ENCODE measurements at regions not wholly inside any gene's neighbourhood (a gene's known extent, or its start where the extent isn't known, plus 50 kb on each side); places are given as distances from the start of the nearest gene placed in this dataset.

DNA sequence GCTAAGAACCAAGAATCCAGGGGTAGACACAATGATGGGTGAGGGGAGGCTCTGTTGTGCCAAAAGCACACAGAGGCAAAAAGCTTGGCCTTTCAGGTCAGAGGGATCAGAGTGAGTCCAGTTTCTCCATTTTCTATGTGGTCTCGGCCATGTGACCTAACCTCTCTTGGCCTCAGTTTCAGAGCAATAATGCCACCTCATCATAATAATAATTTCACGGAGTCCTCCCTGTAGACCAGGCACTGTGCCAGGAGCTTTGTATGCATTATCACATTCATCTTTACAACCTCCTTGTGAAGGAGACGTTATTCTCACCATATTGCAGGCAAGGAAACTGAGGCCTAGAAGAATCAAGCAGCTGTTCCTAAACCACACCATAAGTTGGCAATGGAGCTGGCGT, 120.2 kb downstream of the WT1 start:
- Histone ChIP-seq H3K4me3 (ENCODE audit: low read length in 2 of 2) (no peak overlapping the region), H3K9me3 (ENCODE audit: control insufficient read depth in 1 of 2, low read length in 2 of 2) (no peaks in the 10 kb centered on the region), H3K27ac (ENCODE audit: low read depth, low read length) (no peak overlapping the region), H3K27me3 (ENCODE audit: insufficient read depth, low read length) (no peaks in the 10 kb centered on the region), H3K4me1 (ENCODE audit: insufficient read depth, low read length) (no peaks in the 10 kb centered on the region), H3K36me3 (ENCODE audit: insufficient read depth, low read length) (no peaks in the 10 kb centered on the region)
- Mint-ChIP-seq H3K4me1 (peaks cover 0 to 9% (median 6%) of the 10 kb centered on the region in 4 donors), H3K27me3 (peaks cover 3 to 5% of the 10 kb centered on the region in 2 donors), H3K9me3 (no peaks in the 10 kb centered on the region), H3K36me3 (no peaks in the 10 kb centered on the region), H3K27ac (no peak overlapping the region), H3K4me3 (no peak overlapping the region)
- ChIA-PET CTCF (ENCODE audit: partially characterized antibody) (interaction anchor here (0.7 to 2.0 kb wide), 10 partner anchors 8 to 477 kb away, joined by 3 to 16 read pairs (median 4); no protein-coding TSS in a partner anchor), POLR2A (ENCODE audit: partially characterized antibody) (no interaction called here)
- no peak for DNase-seq
- intact Hi-C loops (cut with micrococcal nuclease), result no loop called here

DNA sequence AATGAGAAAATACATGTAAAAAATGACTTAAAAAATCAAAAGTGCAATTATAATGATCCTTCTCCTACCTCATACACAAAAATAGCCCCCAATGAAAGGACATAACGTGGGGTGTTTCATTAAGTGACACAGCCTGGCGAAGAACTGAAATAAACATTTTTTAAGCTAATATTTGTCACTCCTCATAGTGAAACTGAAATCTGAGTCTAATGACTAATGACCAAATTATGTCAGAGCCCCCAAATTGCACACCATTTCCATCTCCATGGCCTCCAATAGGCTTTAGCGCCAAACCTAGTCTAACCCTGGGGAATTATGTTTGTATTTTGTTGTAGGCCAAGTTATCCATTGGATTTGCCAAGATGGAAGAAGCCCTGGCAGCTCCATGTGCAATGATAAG, 119.1 kb downstream of the WT1 start:
- Mint-ChIP-seq H3K36me3 (no peaks in the 10 kb centered on the region), H3K4me1 (peaks cover 0 to 9% (median 6%) of the 10 kb centered on the region in 4 donors), H3K9me3 (no peaks in the 10 kb centered on the region), H3K4me3 (no peak overlapping the region), H3K27me3 (peaks cover 5% of the 10 kb centered on the region in 2 donors), H3K27ac (no peak overlapping the region)
- Histone ChIP-seq H3K27ac (ENCODE audit: low read depth, low read length) (no peak overlapping the region), H3K9me3 (ENCODE audit: control insufficient read depth in 1 of 2, low read length in 2 of 2) (no peaks in the 10 kb centered on the region), H3K4me3 (ENCODE audit: low read length in 2 of 2) (no peak overlapping the region), H3K36me3 (ENCODE audit: insufficient read depth, low read length) (no peaks in the 10 kb centered on the region), H3K27me3 (ENCODE audit: insufficient read depth, low read length) (no peaks in the 10 kb centered on the region), H3K4me1 (ENCODE audit: insufficient read depth, low read length) (no peaks in the 10 kb centered on the region)
- CTCF ChIA-PET (ENCODE audit: partially characterized antibody), result interaction anchor here (1.1 to 2.0 kb wide), 3 partner anchors 8 to 19 kb away, joined by 5 to 9 read pairs (median 7); no protein-coding TSS in a partner anchor
- no peak for DNase-seq
- intact Hi-C loops (cut with micrococcal nuclease), result no loop called here
- POLR2A ChIA-PET (ENCODE audit: partially characterized antibody), result no interaction called here

- Histone ChIP-seq H3K4me3 (ENCODE audit: low read length in 2 of 2) (no peak overlapping the region), H3K9me3 (ENCODE audit: control insufficient read depth in 1 of 2, low read length in 2 of 2) (no peaks in the 10 kb centered on the region), H3K4me1 (ENCODE audit: insufficient read depth, low read length) (no peaks in the 10 kb centered on the region), H3K27me3 (ENCODE audit: insufficient read depth, low read length) (no peaks in the 10 kb centered on the region), H3K36me3 (ENCODE audit: insufficient read depth, low read length) (no peaks in the 10 kb centered on the region), H3K27ac (ENCODE audit: low read depth, low read length) (no peak overlapping the region)
- peaks cover 0 to 9% (median 6%) of the 10 kb centered on the region in 4 donors for H3K4me1 Mint-ChIP-seq
- POLR2A ChIA-PET (ENCODE audit: partially characterized antibody), result no interaction called here
- H3K27ac Mint-ChIP-seq, result no peak overlapping the region
- intact Hi-C loops (cut with micrococcal nuclease), result no loop called here
- peaks cover 5% of the 10 kb centered on the region in 2 donors for H3K27me3 Mint-ChIP-seq
- CTCF ChIA-PET (ENCODE audit: partially characterized antibody), result interaction anchor here (1.1 to 8.4 kb wide), 3 partner anchors 7 to 476 kb away, joined by 5 to 94 read pairs (median 7); partner anchors contain the start of gene CCDC73
- H3K9me3 Mint-ChIP-seq, result no peaks in the 10 kb centered on the region
- no peak overlapping the region for H3K4me3 Mint-ChIP-seq
- no peak for DNase-seq
- H3K36me3 Mint-ChIP-seq, result no peaks in the 10 kb centered on the region
Observed at GRCh38 chr11:32316858-32317642, 118.3 kb downstream of the WT1 start.

GRCh38 chr11:32317643-32318042, 117.7 kb downstream of the WT1 start:
- intact Hi-C loops (cut with micrococcal nuclease), result no loop called here
- ChIA-PET POLR2A (ENCODE audit: partially characterized antibody) (no interaction called here), CTCF (ENCODE audit: partially characterized antibody) (interaction anchor here (1.8 to 8.4 kb wide), 2 partner anchors 13 to 476 kb away, joined by 6 to 94 read pairs; partner anchors contain the start of gene CCDC73)
- Mint-ChIP-seq H3K27ac (no peak overlapping the region), H3K9me3 (no peaks in the 10 kb centered on the region), H3K4me3 (no peak overlapping the region), H3K27me3 (peaks cover 5 to 9% of the 10 kb centered on the region in 2 donors), H3K36me3 (no peaks in the 10 kb centered on the region), H3K4me1 (peaks cover 0 to 9% (median 6%) of the 10 kb centered on the region in 4 donors)
- no peak for DNase-seq
- no peaks in the 10 kb centered on the region for H3K27me3 ChIP-seq (ENCODE audit: insufficient read depth, low read length)
- H3K27ac ChIP-seq (ENCODE audit: low read depth, low read length), result no peak overlapping the region
- H3K9me3 ChIP-seq (ENCODE audit: control insufficient read depth in 1 of 2, low read length in 2 of 2), result no peaks in the 10 kb centered on the region
- H3K36me3 ChIP-seq (ENCODE audit: insufficient read depth, low read length), result no peaks in the 10 kb centered on the region
- no peaks in the 10 kb centered on the region for H3K4me1 ChIP-seq (ENCODE audit: insufficient read depth, low read length)
- no peak overlapping the region for H3K4me3 ChIP-seq (ENCODE audit: low read length in 2 of 2)

DNA sequence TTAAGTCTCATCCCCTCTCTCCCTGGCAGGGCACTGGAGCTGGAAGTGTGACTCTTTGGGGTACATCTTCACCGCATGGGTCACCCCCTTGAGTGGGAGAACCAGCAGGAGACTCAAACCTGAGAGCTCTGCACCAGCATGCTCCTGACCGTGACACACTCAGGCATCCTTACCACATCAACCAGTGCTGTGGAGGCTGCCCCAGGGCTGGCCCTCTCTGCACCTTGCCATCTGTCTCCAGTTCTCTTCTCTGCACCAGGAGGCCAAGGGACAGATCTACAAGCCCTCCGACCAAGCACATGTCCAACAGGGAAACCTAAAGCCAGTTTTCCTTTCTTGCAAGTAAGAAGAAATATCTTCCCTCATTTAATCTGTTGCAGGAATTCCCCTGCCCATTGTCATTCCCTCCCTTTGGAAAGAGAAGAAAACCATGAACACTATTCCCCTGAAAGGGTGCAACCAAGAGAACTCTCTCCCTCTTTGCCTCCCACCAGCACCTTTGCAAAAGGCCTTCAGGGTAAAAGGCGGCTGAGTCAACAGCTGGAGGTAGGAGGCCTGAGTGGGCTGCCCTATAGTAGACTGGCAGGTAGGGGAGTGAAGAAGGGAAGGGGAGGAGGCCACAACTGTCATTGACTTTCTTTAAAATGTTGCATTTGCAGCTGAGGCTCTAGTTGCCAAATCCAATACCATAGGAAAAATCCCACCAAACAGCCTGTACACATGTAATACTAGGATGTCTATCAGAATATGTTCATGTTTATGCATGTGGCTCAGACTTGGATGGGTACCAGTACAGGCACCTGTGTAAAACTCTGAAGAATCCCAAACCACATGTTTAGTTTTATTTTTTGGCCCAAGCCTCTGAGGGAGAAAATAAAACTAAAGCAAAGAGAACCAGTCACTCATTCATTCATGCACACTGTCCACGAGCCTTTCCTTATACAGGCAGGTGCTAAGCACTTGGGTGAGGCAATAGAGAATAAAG, 117.0 kb downstream of the WT1 start:
- peaks cover 0 to 9% (median 4%) of the 10 kb centered on the region in 4 donors for H3K4me1 Mint-ChIP-seq
- intact Hi-C loops (cut with micrococcal nuclease), result no loop called here
- peaks cover 5 to 9% of the 10 kb centered on the region in 2 donors for H3K27me3 Mint-ChIP-seq
- CTCF ChIA-PET (ENCODE audit: partially characterized antibody), result interaction anchor here (1.8 to 8.4 kb wide), 2 partner anchors 14 to 475 kb away, joined by 6 to 94 read pairs; partner anchors contain the start of gene CCDC73
- no peaks in the 10 kb centered on the region for H3K4me1 ChIP-seq (ENCODE audit: insufficient read depth, low read length)
- H3K27ac ChIP-seq (ENCODE audit: low read depth, low read length), result no peak overlapping the region
- no peaks in the 10 kb centered on the region for H3K36me3 Mint-ChIP-seq
- no peak overlapping the region for H3K4me3 ChIP-seq (ENCODE audit: low read length in 2 of 2)
- DNase-seq, result no peak
- H3K27me3 ChIP-seq (ENCODE audit: insufficient read depth, low read length), result no peaks in the 10 kb centered on the region
- POLR2A ChIA-PET (ENCODE audit: partially characterized antibody), result no interaction called here
- H3K36me3 ChIP-seq (ENCODE audit: insufficient read depth, low read length), result no peaks in the 10 kb centered on the region
- no peak overlapping the region for H3K27ac Mint-ChIP-seq
- no peaks in the 10 kb centered on the region for H3K9me3 Mint-ChIP-seq
- no peaks in the 10 kb centered on the region for H3K9me3 ChIP-seq (ENCODE audit: control insufficient read depth in 1 of 2, low read length in 2 of 2)
- H3K4me3 Mint-ChIP-seq, result no peak overlapping the region

DNA sequence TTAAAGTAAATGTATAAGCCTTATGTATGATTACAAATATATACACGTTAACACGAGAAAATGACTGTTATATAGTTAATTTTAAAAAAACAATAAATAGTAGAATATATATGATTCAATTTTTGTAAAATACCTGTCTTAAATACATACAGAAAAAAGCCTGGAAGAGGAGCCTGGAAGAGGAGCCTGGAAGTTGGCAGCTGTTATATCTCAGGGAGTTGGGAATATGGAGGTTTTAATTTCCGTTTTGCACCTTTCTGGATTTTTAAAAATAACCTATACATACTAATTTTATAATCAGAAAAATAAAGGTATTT, 111.6 kb downstream of the WT1 start:
- no peak overlapping the region for H3K4me3 Mint-ChIP-seq

DNA sequence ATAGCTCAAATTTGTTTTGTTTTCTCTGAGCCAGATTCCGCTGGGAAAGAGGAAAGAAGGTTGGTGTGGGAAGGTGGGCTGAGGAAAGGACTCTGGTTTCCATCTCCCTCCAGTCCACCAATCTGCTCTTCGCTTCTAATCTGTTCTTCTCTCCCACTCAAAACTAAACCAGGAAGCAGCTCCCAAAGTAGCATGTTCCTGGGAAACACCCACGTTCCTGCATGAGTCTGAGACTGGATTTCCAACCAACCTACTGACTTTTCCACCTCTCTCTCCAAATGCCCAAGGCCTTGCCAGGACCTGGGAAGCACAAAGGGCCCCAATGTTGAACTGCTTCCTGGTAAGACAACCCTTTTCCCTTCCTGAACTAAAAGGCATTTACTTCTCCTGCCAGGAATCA, 110.2 kb downstream of the WT1 start:
- Mint-ChIP-seq H3K4me1 (peaks cover 0 to 2% (median under 1%) of the 10 kb centered on the region in 4 donors), H3K27me3 (peaks cover 12 to 16% of the 10 kb centered on the region in 2 donors), H3K27ac (no peak overlapping the region), H3K4me3 (no peak overlapping the region), H3K9me3 (no peaks in the 10 kb centered on the region), H3K36me3 (no peaks in the 10 kb centered on the region)
- DNase-seq, result no peak
- H3K4me3 ChIP-seq (ENCODE audit: low read length in 2 of 2), result no peak overlapping the region
- no peaks in the 10 kb centered on the region for H3K9me3 ChIP-seq (ENCODE audit: control insufficient read depth in 1 of 2, low read length in 2 of 2)
- ChIA-PET CTCF (ENCODE audit: partially characterized antibody) (interaction anchor here (0.7 to 8.4 kb wide), 7 partner anchors 9 to 479 kb away, joined by 3 to 94 read pairs (median 6); partner anchors contain the start of gene CCDC73), POLR2A (ENCODE audit: partially characterized antibody) (no interaction called here)
- H3K27ac ChIP-seq (ENCODE audit: low read depth, low read length), result no peak overlapping the region
- H3K4me1 ChIP-seq (ENCODE audit: insufficient read depth, low read length), result no peaks in the 10 kb centered on the region
- no peaks in the 10 kb centered on the region for H3K36me3 ChIP-seq (ENCODE audit: insufficient read depth, low read length)
- no peaks in the 10 kb centered on the region for H3K27me3 ChIP-seq (ENCODE audit: insufficient read depth, low read length)
- intact Hi-C loops (cut with micrococcal nuclease), result loop anchor here (10.0 kb wide), 1 partner anchor 290 kb away; no protein-coding TSS in a partner anchor

More for the DNA sequence above, 111.6 kb downstream of the WT1 start:
- intact Hi-C loops (cut with micrococcal nuclease), result loop anchor here (10.0 kb wide), 1 partner anchor 291 kb away; no protein-coding TSS in a partner anchor
- H3K36me3 ChIP-seq (ENCODE audit: insufficient read depth, low read length), result no peaks in the 10 kb centered on the region
- H3K27me3 Mint-ChIP-seq, result peaks cover 14 to 16% of the 10 kb centered on the region in 2 donors
- no peaks in the 10 kb centered on the region for H3K4me1 ChIP-seq (ENCODE audit: insufficient read depth, low read length)
- no peak for DNase-seq
- no peak overlapping the region for H3K4me3 ChIP-seq (ENCODE audit: low read length in 2 of 2)
- no peaks in the 10 kb centered on the region for H3K9me3 Mint-ChIP-seq
- peaks cover 0 to 2% (median under 1%) of the 10 kb centered on the region in 4 donors for H3K4me1 Mint-ChIP-seq
- H3K27ac Mint-ChIP-seq, result no peak overlapping the region
- H3K27ac ChIP-seq (ENCODE audit: low read depth, low read length), result no peak overlapping the region
- no peaks in the 10 kb centered on the region for H3K9me3 ChIP-seq (ENCODE audit: control insufficient read depth in 1 of 2, low read length in 2 of 2)
- no peaks in the 10 kb centered on the region for H3K36me3 Mint-ChIP-seq
- CTCF ChIA-PET (ENCODE audit: partially characterized antibody), result interaction anchor here (0.6 to 8.4 kb wide), 23 partner anchors 9 to 1504 kb away, joined by 3 to 94 read pairs (median 6); partner anchors contain the start of gene CCDC73
- H3K27me3 ChIP-seq (ENCODE audit: insufficient read depth, low read length), result no peaks in the 10 kb centered on the region
- POLR2A ChIA-PET (ENCODE audit: partially characterized antibody), result no interaction called here
